Fibroblast of pulmonary artery (primary cell): ENCODE measurements at regions not wholly inside any gene's neighbourhood (a gene's known extent, or its start where the extent isn't known, plus 50 kb on each side); places are given as distances from the start of the nearest gene placed in this dataset.

Experiments used
- DNase-seq: peaks from one replicate; pipeline ENCODE4 v3.0.0-alpha.2; 2010; ENCODE audit warnings: low read depth
- H3K4me3 ChIP-seq: replicated peaks from 2 replicates; pipeline ENCODE4 v1.5.1; 2011; ENCODE audit warnings: low read depth, mild to moderate bottlenecking, control low read depth, low read length, moderate library complexity
- TF ChIP-seq, protein P1 (sequence below): IDR thresholded peaks from 2 replicates; pipeline ENCODE4 v1.5.1; 2011; ENCODE audit warnings: mild to moderate bottlenecking, control low read depth, low read length, inconsistent platforms; ENCODE audit errors: missing control alignments

DNA sequence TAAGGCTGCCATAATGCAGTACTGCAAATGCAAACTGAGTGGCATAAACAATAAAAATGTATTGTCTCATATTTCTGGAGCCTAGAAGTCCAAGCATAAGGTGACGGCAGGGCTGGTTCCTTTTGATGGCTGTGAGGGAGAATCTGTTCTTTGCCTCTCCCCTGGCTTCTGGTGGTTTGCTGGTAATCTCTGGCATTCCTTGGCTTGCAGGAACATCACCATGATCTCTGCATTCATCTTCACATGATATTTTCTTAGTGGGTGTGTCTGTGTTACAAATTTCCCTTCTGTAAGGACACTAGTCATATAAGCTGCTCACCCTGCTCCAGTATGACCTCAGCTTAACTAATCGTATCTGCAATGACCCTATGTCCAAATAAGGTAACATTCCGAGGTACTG lies 1104.2 kb upstream of the CITED2 start:
- H3K4me3 ChIP-seq, result no peak overlapping the region
- no peak for DNase-seq
- TF ChIP-seq, protein P1, sequence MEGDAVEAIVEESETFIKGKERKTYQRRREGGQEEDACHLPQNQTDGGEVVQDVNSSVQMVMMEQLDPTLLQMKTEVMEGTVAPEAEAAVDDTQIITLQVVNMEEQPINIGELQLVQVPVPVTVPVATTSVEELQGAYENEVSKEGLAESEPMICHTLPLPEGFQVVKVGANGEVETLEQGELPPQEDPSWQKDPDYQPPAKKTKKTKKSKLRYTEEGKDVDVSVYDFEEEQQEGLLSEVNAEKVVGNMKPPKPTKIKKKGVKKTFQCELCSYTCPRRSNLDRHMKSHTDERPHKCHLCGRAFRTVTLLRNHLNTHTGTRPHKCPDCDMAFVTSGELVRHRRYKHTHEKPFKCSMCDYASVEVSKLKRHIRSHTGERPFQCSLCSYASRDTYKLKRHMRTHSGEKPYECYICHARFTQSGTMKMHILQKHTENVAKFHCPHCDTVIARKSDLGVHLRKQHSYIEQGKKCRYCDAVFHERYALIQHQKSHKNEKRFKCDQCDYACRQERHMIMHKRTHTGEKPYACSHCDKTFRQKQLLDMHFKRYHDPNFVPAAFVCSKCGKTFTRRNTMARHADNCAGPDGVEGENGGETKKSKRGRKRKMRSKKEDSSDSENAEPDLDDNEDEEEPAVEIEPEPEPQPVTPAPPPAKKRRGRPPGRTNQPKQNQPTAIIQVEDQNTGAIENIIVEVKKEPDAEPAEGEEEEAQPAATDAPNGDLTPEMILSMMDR, result no peak

GRCh38 chr6:140475086-140475485 lies 1100.6 kb upstream of the CITED2 start:
- TF ChIP-seq, protein P1, result no peak
- no peak for DNase-seq
- no peak overlapping the region for H3K4me3 ChIP-seq

DNA sequence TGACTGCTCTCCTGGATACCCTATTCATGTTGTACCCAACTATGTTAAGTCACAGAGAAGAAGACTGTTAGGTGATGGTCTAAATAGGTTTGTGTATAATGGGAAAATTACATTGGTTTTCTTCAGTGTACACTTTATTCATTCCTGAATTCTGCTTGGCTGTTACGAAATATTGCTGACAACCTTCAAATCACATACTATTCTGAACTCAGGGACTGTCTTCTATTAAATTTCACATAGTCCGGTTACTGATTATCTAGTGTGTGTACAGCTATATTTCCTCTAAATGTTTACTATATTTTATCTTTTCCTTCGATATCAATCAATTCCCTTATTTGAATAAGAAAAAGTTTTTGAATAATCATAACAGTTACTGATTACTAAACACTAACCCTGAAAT lies 1090.3 kb upstream of the CITED2 start:
- no peak overlapping the region for H3K4me3 ChIP-seq
- TF ChIP-seq, protein P1, result no peak
- no peak for DNase-seq

DNA sequence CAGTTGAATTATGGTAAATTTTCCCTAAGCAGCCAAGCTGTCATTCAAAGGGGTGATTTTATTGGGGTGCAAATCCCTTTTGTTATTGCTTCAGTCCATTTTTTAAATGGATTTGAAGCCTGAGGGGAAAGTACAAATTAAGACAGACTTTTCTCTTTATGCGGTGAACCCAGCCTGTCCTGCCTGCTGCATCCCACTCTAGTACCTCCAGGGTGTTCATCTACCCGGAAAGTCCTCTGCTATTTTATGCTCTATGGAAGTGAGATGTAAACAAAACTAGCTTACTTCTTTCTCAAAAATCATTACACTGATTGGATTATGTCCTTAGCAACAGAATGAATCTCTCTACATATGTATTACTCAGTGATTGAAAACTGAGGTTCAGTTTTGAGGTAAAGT lies 1088.9 kb upstream of the CITED2 start:
- no peak for DNase-seq
- TF ChIP-seq, protein P1, result no peak
- H3K4me3 ChIP-seq, result no peak overlapping the region

GRCh38 chr6:140462453-140463311 lies 1088.2 kb upstream of the CITED2 start:
- TF ChIP-seq, protein P1, result no peak
- peak; percentile 87 for DNase-seq
- H3K4me3 ChIP-seq, result no peak overlapping the region

GRCh38 chr6:140462076-140462452 lies 1087.6 kb upstream of the CITED2 start:
- DNase-seq, result no peak
- TF ChIP-seq, protein P1, result no peak
- H3K4me3 ChIP-seq, result no peak overlapping the region

DNA sequence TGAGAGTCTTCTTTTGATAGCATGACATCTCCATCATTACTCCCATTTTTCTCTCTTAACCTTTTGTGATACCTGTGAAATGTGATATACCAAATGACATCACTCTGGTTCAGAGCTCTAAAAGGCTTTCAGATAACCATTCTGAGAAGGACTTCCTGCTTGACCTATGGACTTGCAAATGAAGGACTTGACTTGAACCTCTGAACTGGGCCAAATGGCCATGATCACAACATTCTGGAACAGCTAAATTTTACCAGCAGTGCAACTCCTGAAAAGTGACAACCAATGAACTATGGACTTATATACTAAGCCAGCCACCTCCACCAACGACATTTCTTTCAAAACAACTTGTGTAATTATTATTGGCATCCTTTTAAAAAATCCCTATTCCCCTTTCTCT lies 1085.8 kb upstream of the CITED2 start:
- TF ChIP-seq, protein P1, result no peak
- no peak for DNase-seq
- H3K4me3 ChIP-seq, result no peak overlapping the region
